Panc1 (cell line): ENCODE measurements at regions not wholly inside any gene's neighbourhood (a gene's known extent, or its start where the extent isn't known, plus 50 kb on each side); places are given as distances from the start of the nearest gene placed in this dataset.

Experiments
- CTCF ChIP-seq: fragments of 450-650 bp; IDR thresholded peaks from 2 replicates; pipeline ENCODE4 v1.5.1; 2017; ENCODE audit warnings: mild to moderate bottlenecking
- POLR2AphosphoS5 ChIP-seq: IDR thresholded peaks from 2 replicates; pipeline ENCODE4 v1.6.1; 2012; ENCODE audit warnings: mild to moderate bottlenecking, low read depth, low read length, moderate library complexity
- REST ChIP-seq, 2 experiments: IDR thresholded peaks; 2 replicates each; pipeline ENCODE4 v1.6.1; 2011 to 2012; ENCODE audit warnings: low read depth in 2 of 2, control low read depth in 1 of 2, low read length in 1 of 2, mild to moderate bottlenecking in 1 of 2, moderate library complexity in 1 of 2; ENCODE audit not compliant: insufficient read depth in 1 of 2
- SIN3A ChIP-seq: IDR thresholded peaks from 2 replicates; pipeline ENCODE4 v1.6.1; 2012; ENCODE audit warnings: low read depth, mild to moderate bottlenecking, low read length, moderate library complexity, borderline replicate concordance; ENCODE audit not compliant: insufficient read depth
- TCF7L2 ChIP-seq: IDR thresholded peaks from 2 replicates; pipeline ENCODE4 v1.6.1; 2011; ENCODE audit warnings: mild to moderate bottlenecking, low read depth, low read length, inconsistent platforms

GRCh38 chr2:3958969-3959368 lies 255.6 kb downstream of the DCDC2C start:
- TF ChIP-seq CTCF = no peak
- TF ChIP-seq TCF7L2 = no peak
- TF ChIP-seq SIN3A = no peak
- TF ChIP-seq POLR2AphosphoS5 = no peak
- TF ChIP-seq REST (IDR thresholded peaks at IDR 0.05; ENCODE audit: insufficient read depth in 1 of 2, low read depth in 2 of 2, low read length in 1 of 2) = no peak
